BLaER1 (cell line): ENCODE measurements at regions not wholly inside any gene's neighbourhood (a gene's known extent, or its start where the extent isn't known, plus 50 kb on each side); places are given as distances from the start of the nearest gene placed in this dataset.

Source experiments
- H3K27ac ChIP-seq: shearing (Covaris generic); formaldehyde crosslinking; 2 replicates; pipeline ENCODE4 v1.8.1; 2022
- H3K27me3 ChIP-seq: shearing (Covaris generic); formaldehyde crosslinking; 2 replicates; pipeline ENCODE4 v1.8.1; 2022
- H3K36me3 ChIP-seq: shearing (Covaris generic); formaldehyde crosslinking; 2 replicates; pipeline ENCODE4 v1.8.1; 2022
- H3K4me1 ChIP-seq: shearing (Covaris generic); formaldehyde crosslinking; 2 replicates; pipeline ENCODE4 v1.8.1; 2022
- H3K4me2 ChIP-seq: shearing (Covaris generic); formaldehyde crosslinking; 2 replicates; pipeline ENCODE4 v1.8.1; 2022
- H3K4me3 ChIP-seq: shearing (Covaris generic); formaldehyde crosslinking; 2 replicates; pipeline ENCODE4 v1.8.1; 2022
- H3K9ac ChIP-seq: shearing (Covaris generic); formaldehyde crosslinking; 2 replicates; pipeline ENCODE4 v1.8.1; 2022
- H3K9me3 ChIP-seq: shearing (Covaris generic); formaldehyde crosslinking; 2 replicates; pipeline ENCODE4 v1.8.1; 2022
- H4K20me1 ChIP-seq: shearing (Covaris generic); formaldehyde crosslinking; 2 replicates; pipeline ENCODE4 v1.8.1; 2022
- Cebpa-rat ChIP-seq: shearing (Covaris generic); IDR thresholded peaks from 2 replicates; pipeline ENCODE4 v1.8.1; 2022

- no peaks in the 10 kb centered on the region for H4K20me1 ChIP-seq
- H3K4me2 ChIP-seq, result no peak overlapping the region
- H3K9me3 ChIP-seq, result no peaks in the 10 kb centered on the region
- no peaks in the 10 kb centered on the region for H3K36me3 ChIP-seq
- no peaks in the 10 kb centered on the region for H3K27me3 ChIP-seq
- H3K4me3 ChIP-seq, result no peak overlapping the region
- TF ChIP-seq Cebpa-rat, result no peak
- H3K27ac ChIP-seq, result no peak overlapping the region
- H3K9ac ChIP-seq, result no peak overlapping the region
- 0 out of 2 replicates have a peak, but pooled peaks cover 5% of the 10 kb centered on the region for H3K4me1 ChIP-seq
These were observed 99.0 kb upstream of the DAB2 start for GRCh38 chr5:39523821-39524220.

- Histone ChIP-seq H3K9me3 (no peaks in the 10 kb centered on the region), H3K4me3 (no peak overlapping the region), H4K20me1 (no peaks in the 10 kb centered on the region), H3K36me3 (no peaks in the 10 kb centered on the region), H3K27me3 (no peaks in the 10 kb centered on the region), H3K27ac (no peak overlapping the region), H3K4me1 (0 out of 2 replicates have a peak, but pooled peaks cover 4% of the 10 kb centered on the region), H3K9ac (no peak overlapping the region), H3K4me2 (no peak overlapping the region)
- no peak for TF ChIP-seq Cebpa-rat
These were observed 97.3 kb upstream of the DAB2 start for GRCh38 chr5:39521940-39522590.

- H3K9ac ChIP-seq, result no peak overlapping the region
- no peak overlapping the region for H3K27ac ChIP-seq
- no peaks in the 10 kb centered on the region for H3K36me3 ChIP-seq
- no peaks in the 10 kb centered on the region for H4K20me1 ChIP-seq
- no peaks in the 10 kb centered on the region for H3K27me3 ChIP-seq
- H3K4me2 ChIP-seq, result no peak overlapping the region
- no peak for TF ChIP-seq Cebpa-rat
- H3K9me3 ChIP-seq, result no peaks in the 10 kb centered on the region
- no peak overlapping the region for H3K4me3 ChIP-seq
- no peaks in the 10 kb centered on the region for H3K4me1 ChIP-seq
These were observed 96.5 kb upstream of the DAB2 start for GRCh38 chr5:39521098-39521860.

GRCh38 chr5:39520232-39520572 lies 95.4 kb upstream of the DAB2 start:
- Histone ChIP-seq H3K9me3 (no peaks in the 10 kb centered on the region), H3K36me3 (no peaks in the 10 kb centered on the region)

GRCh38 chr5:39519566-39520231 lies 94.9 kb upstream of the DAB2 start:
- Histone ChIP-seq H3K4me2 (no peak overlapping the region), H3K9me3 (no peaks in the 10 kb centered on the region), H3K9ac (no peak overlapping the region), H3K4me1 (no peaks in the 10 kb centered on the region), H3K36me3 (no peaks in the 10 kb centered on the region), H3K4me3 (no peak overlapping the region), H3K27me3 (no peaks in the 10 kb centered on the region), H4K20me1 (no peaks in the 10 kb centered on the region), H3K27ac (no peak overlapping the region)
- TF ChIP-seq Cebpa-rat, result no peak

More at GRCh38 chr5:39520232-39520572, 95.4 kb upstream of the DAB2 start:
- Histone ChIP-seq H3K4me2 (no peak overlapping the region), H3K4me3 (no peak overlapping the region), H3K27me3 (no peaks in the 10 kb centered on the region), H3K4me1 (no peaks in the 10 kb centered on the region), H3K27ac (no peak overlapping the region), H3K9ac (no peak overlapping the region), H4K20me1 (no peaks in the 10 kb centered on the region)
- no peak for TF ChIP-seq Cebpa-rat

GRCh38 chr5:39519079-39519478 lies 94.3 kb upstream of the DAB2 start:
- Histone ChIP-seq H3K9ac (no peak overlapping the region), H3K4me2 (no peak overlapping the region), H3K4me3 (no peak overlapping the region), H3K9me3 (no peaks in the 10 kb centered on the region), H3K27ac (no peak overlapping the region), H3K4me1 (no peaks in the 10 kb centered on the region), H3K36me3 (no peaks in the 10 kb centered on the region), H3K27me3 (no peaks in the 10 kb centered on the region), H4K20me1 (no peaks in the 10 kb centered on the region)
- TF ChIP-seq Cebpa-rat, result no peak

GRCh38 chr5:39518516-39518915 lies 93.7 kb upstream of the DAB2 start:
- H3K27me3 ChIP-seq, result no peaks in the 10 kb centered on the region
- no peaks in the 10 kb centered on the region for H3K9me3 ChIP-seq
- H3K9ac ChIP-seq, result no peak overlapping the region
- no peaks in the 10 kb centered on the region for H3K36me3 ChIP-seq
- no peaks in the 10 kb centered on the region for H4K20me1 ChIP-seq
- H3K4me2 ChIP-seq, result no peak overlapping the region
- TF ChIP-seq Cebpa-rat, result no peak
- H3K27ac ChIP-seq, result no peak overlapping the region
- no peaks in the 10 kb centered on the region for H3K4me1 ChIP-seq
- H3K4me3 ChIP-seq, result no peak overlapping the region

GRCh38 chr5:39517800-39518199 lies 93.0 kb upstream of the DAB2 start:
- Histone ChIP-seq H3K4me1 (no peaks in the 10 kb centered on the region), H3K9me3 (no peaks in the 10 kb centered on the region), H3K4me2 (no peak overlapping the region), H3K4me3 (no peak overlapping the region), H3K36me3 (no peaks in the 10 kb centered on the region), H4K20me1 (no peaks in the 10 kb centered on the region), H3K27me3 (no peaks in the 10 kb centered on the region), H3K9ac (no peak overlapping the region), H3K27ac (no peak overlapping the region)
- no peak for TF ChIP-seq Cebpa-rat

GRCh38 chr5:39515881-39516280 lies 91.1 kb upstream of the DAB2 start:
- Histone ChIP-seq H3K9me3 (no peaks in the 10 kb centered on the region), H3K4me2 (no peak overlapping the region), H3K27ac (no peak overlapping the region), H3K9ac (no peak overlapping the region), H3K36me3 (no peaks in the 10 kb centered on the region), H3K4me3 (no peak overlapping the region), H3K4me1 (no peaks in the 10 kb centered on the region), H3K27me3 (no peaks in the 10 kb centered on the region), H4K20me1 (no peaks in the 10 kb centered on the region)
- TF ChIP-seq Cebpa-rat, result no peak

GRCh38 chr5:39513236-39513635 lies 88.5 kb upstream of the DAB2 start:
- no peaks in the 10 kb centered on the region for H4K20me1 ChIP-seq
- H3K4me2 ChIP-seq, result no peak overlapping the region
- no peak for TF ChIP-seq Cebpa-rat
- H3K27me3 ChIP-seq, result no peaks in the 10 kb centered on the region
- H3K27ac ChIP-seq, result no peak overlapping the region
- no peak overlapping the region for H3K9ac ChIP-seq
- H3K4me3 ChIP-seq, result no peak overlapping the region
- H3K9me3 ChIP-seq, result no peaks in the 10 kb centered on the region
- no peaks in the 10 kb centered on the region for H3K36me3 ChIP-seq
- H3K4me1 ChIP-seq, result no peaks in the 10 kb centered on the region
